ENCODE measurements at regions not wholly inside any gene's neighbourhood (a gene's known extent, or its start where the extent isn't known, plus 50 kb on each side); places are given as distances from the start of the nearest gene placed in this dataset.
A peak's percentile ranks its signal among the peaks of the same experiment; 100 is the strongest.
"Not testable (repeated sequence)": the region's sequence is repeated elsewhere in the genome, so short reads cannot be mapped to it uniquely, and the experiment has no call there.

GRCh38 chr13:78139765-78140164, 221.1 kb upstream of the EDNRB start:
- no peak for DNase-seq (ENCODE audit: low spot score)

- no peak for DNase-seq (ENCODE audit: low spot score)
Observed at GRCh38 chr13:78138756-78139155, 220.1 kb upstream of the EDNRB start.

- DNase-seq (ENCODE audit: low spot score), result peak; percentile 8
Observed at GRCh38 chr13:78137404-78138142, 218.9 kb upstream of the EDNRB start.

DNA sequence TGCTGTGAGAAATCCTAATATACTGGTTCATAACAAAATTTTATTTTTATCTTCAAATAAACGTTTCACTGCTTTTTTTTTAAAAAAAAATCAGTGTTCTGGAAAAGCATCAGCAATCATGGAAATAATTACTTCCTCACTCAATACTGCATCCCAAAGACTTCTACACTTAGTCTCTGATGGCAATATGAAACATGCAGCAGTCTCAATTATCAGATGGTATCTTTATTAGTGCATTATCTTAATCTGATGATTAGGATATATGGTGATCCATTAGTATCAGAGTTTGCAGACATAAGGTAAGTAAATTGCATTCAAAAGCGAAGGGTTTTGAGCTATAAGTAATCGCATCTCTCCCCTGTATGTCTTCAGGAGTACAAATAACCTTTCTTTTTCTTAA, 218.3 kb upstream of the EDNRB start:
- no peak for DNase-seq (ENCODE audit: low spot score)

DNA sequence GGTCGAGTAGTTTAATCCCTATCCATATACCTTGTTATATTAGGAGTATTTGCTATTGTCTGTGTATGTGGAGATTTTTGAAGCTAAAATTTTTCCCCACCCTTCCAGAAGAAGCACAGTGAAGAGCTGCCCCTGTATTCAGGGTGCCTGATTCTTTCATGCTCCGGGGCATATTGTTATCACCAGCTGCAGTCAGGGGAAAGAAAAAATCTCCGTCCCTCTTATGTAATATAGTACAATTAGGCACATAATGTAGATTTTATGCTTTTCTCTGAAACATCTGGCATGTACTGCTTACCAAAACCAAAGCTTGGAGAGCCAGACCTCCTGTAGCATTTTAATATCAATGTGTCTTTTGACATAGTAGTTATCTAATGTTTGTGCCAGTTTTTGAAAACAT, 214.9 kb upstream of the EDNRB start:
- no peak for DNase-seq (ENCODE audit: low spot score)

DNA sequence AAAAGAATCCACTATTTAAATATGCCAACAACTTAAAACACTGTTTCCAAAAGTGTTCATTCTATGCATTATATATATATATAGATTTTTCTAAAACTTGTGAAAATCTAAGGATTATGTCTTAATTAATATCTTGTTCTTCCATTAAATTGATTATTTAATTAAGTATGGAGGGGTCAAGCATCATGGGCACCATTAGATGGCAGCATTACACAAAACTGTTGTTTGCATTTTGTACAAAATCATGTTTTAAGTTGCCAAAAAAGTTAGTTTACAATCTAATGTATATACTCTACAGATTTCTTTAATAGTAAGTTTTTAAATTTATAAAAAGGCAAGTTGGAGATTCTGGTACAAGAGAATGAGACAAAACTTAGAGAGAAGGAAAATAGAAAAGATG, 213.2 kb upstream of the EDNRB start:
- DNase-seq (ENCODE audit: low spot score), result no peak

GRCh38 chr13:78131346-78131745, 212.7 kb upstream of the EDNRB start:
- no peak for DNase-seq (ENCODE audit: low spot score)

GRCh38 chr13:78129823-78130222, 211.2 kb upstream of the EDNRB start:
- DNase-seq (ENCODE audit: low spot score), result no peak

DNA sequence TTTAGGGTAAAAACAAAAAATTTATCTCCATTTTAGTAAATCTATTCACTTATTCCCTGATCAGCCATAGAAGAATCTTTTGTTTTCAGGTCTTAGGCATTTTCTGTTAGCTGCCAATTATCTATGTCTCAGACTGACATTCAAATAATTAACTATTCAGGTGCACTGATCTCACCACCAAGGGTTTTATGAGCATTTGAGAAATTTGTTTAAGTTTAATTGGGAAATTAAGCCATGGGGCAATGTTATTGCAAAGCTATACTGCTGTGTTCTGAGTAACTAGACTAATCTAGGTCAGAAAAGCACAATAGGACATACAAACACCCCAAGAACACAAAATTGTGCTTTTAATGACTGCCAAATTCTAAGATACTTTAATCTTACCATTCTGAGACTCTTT, 210.7 kb upstream of the EDNRB start:
- DNase-seq (ENCODE audit: low spot score), result no peak

DNA sequence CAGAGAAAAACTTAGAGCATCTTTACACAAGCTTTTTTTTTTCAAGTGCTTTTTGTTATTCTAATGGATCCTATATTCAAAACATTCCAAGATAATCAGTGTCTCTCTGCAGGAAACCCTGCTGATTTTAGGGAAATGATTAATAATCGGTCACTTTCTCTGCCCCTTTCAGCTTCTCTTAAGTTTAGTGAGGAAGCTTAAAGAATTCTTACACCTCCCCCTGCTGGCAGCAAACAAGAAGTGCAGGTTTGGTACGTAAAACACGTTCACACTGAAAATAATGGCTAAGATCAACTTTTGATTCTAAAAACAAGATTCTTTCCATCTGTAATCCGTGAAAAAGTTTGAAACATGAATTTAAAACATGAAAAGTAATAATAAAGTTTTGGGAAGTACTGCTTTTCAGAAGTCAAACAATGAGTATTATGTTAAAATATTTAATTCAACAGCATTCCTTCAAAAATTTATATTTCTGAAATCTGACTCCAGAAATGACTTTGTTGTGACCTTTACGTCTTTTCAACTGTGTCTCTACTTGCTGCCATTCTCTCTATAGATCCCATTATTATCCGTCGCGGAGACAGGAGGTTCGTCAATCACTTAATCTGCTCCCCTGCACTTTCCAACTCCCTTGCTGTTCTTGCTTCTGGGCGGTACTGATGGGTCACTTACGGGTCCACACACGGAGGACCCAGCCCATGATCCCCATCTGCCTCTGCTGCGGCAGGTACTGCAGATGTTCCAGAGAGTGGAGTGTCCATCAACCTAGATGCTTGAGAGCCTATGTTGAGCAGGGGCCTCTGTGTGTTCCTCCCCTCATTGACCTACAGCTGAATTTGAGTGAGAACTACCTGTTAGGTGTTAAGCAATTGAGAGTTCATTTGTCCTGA, 203.1 kb upstream of the EDNRB start:
- peak; percentile 31 for DNase-seq (ENCODE audit: low spot score)

DNA sequence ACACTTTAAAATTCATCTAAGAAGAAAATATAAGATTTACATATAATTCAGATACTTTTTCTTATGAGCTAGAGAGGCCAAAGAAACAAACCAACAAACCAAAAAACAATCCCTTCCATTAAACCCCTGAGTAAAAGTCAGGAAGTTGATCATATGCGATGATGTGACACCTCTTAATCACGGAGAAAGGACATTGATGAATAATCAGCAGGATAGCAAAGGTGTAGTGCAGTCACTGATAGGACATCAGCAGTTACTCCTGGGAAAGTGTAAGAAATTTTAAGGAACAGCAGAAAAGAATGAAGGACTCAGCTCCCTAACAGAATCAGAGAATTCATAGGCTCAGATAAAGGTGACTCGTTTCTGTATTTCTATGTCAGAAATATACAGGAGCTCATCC, 202.4 kb upstream of the EDNRB start:
- DNase-seq (ENCODE audit: low spot score), result no peak

- not testable (repeated sequence) for DNase-seq (ENCODE audit: low spot score)
Observed at GRCh38 chr13:78120144-78120543, 201.5 kb upstream of the EDNRB start.

DNA sequence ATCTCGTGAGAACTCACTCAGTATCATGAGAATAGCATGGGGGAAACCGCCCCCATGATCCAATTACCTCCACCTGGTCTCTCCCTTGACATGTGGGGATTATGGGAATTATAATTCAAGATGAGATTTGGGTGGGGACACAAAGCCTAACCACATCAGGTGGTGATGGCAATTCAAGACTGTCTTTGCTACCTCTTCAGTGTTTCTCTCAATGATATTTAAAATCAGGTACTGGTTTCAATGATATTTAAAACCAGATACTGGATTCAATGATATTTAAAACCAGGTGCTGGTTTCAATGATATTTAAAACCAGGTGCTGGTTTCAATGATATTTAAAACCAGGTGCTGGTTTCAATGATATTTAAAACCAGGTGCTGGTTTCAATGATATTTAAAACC, 198.4 kb upstream of the EDNRB start:
- DNase-seq (ENCODE audit: low spot score), result not testable (repeated sequence)

- DNase-seq (ENCODE audit: low spot score), result no peak
Observed at GRCh38 chr13:78105656-78106055, 187.0 kb upstream of the EDNRB start.

DNA sequence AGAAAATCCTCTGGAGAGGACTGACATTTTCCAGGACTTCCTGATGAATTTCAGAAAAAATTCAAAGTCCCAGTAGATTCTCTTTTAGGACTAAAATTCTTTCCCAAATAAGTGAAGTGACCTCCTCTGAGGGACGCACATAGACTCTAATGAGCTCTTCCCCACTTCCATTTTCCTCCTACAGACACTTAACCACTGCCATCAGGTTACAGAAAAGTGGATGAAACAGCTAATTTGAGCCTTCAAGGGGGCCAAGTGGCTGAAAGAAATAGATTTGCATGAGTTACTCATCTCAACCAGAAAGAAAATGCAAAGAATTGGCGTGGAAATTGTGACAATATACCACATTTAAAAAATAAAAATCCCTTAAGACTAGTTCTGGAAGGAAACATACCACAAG, 185.3 kb upstream of the EDNRB start:
- no peak for DNase-seq (ENCODE audit: low spot score)

DNA sequence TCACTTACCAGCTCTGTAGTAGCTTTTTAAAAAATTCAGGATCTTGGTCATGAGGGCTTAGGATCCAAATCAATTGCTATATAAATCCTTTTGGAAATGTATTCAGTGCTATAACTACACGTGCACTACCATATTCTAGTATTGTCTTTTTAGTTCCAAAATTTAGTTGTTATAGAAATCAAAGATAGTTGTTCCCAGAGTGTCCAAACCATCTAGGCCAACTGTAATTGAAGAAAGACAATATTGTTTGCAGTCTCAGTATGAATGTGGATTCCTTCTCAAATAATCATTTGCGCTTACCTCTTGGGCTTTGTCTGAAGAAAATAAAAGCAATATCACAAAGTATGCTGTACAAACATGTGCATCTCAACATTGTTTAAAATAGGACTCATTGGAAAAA, 184.1 kb upstream of the EDNRB start:
- no peak for DNase-seq (ENCODE audit: low spot score)

DNA sequence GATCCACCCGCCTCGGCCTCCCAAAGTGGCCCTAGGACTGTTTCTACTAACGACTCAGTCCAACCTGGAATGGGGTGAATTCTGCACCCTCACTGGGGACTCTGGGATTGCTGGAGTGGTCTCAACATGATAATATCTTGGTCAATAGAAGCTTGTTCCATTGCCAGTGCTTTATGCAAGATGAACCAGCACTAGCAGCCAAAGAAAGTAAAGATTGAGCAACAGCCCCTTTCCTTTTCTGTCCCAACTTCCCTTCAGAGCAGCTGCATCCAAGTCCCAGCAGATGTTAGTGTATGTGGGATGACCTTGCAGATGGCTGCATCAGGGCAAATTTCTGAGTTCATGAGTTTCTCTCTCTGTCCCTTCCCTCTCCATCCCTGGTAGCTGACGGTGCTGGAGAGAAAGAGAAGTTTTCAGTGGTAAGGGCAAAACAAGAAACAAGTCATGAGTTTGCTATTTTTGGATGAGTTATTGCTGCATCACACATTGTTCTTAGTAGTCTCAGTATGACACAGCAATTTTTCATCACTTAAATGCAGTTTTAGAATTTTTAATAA, 183.6 kb upstream of the EDNRB start:
- DNase-seq (ENCODE audit: low spot score), result no peak

DNA sequence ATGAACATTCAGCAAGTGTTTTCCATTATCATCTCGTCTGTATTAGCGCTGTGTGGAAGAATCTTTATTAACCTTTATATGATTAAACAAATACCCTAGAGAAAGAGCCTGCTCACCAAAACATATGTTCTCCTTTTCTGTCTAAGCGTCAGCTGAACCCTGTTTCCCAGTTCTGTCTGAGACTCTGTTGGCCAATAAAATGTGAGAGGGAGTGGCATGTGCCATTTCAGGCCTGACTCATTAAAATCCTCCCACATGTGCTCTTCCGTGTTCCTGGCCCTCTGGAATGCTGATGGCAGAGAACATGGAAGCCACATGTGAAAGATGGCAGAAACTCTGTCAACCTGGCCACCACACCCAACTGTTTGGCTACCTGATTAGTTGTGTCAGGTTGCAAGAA, 181.9 kb upstream of the EDNRB start:
- DNase-seq (ENCODE audit: low spot score), result no peak

DNA sequence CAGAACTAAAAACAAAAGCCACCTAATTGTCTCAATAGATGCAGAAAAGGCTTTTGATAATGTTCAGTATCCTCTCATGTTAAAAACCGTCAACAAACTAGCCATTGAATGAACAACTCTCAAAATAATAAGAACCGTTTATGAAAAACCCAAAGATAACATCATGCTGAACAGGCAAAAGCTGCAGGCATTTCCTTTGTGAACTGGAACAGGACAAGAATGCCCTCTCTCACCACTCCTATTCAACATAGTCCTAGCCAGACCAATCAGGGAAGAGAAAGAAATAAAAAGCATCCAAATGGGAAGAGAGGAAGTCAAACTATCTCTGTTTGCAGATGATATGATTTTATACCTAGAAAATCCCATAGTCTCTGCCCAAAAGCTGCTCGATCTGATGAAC, 179.6 kb upstream of the EDNRB start:
- no peak for DNase-seq (ENCODE audit: low spot score)

DNA sequence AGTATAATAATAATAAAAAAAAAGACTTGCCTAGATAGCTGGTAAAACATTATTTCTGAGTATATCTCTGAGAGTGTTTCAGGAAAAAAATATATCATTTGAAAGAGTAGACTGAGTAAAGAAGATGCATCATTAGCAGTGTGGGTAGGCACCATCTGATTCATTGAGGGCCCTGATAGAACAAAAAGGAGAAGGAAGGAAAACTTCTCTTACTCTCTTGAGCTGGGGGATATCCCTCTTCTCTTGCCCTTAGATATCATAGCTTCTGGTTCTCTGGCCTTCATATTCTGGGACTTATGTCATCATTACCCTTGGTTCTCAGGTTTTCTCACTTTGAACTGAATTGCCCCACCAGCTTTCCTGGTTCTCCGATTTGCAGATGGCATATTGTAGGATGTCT, 177.6 kb upstream of the EDNRB start:
- no peak for DNase-seq (ENCODE audit: low spot score)

DNA sequence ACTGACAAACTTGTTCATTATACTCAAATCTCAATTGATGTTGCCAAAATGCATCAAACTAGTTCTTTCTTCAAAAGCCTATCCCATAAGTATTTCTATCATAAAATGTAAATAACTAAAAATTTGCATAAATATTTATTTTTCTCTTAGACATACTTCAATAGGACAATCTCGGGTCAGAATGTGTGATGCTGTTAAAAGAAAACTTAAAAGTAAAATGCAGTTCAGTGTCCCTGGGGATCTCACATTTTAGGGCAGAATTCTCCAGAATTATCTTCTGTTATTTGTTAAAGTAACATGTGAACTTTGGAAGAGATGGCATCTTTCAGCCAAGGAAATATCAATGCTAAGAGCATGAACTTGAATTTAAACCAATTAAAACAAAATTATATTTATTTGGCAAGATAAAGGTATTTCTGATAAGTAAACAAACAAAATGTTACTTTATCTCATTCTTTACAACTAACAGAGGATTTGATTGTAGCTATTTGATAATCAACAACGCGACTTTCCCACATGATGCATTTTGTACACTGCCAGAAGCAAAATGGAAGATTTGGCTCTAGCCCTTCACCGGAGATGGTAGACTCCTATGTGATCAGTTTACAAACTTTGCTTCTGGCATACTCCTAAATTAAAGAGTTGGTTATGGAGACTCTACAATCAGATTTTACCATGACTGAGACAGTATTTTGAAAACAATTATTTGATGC, 169.5 kb upstream of the EDNRB start:
- no peak for DNase-seq (ENCODE audit: low spot score)

- DNase-seq (ENCODE audit: low spot score), result no peak
Observed at GRCh38 chr13:78085434-78086225, 167.0 kb upstream of the EDNRB start.

Measured in CD4-positive, alpha-beta T cell treated with Interleukin-6 at 100 ng/mL for 8 hours (primary cell).